ENCODE measurements at regions not wholly inside any gene's neighbourhood (a gene's known extent, or its start where the extent isn't known, plus 50 kb on each side); places are given as distances from the start of the nearest gene placed in this dataset.

- TF ChIP-seq POLR2AphosphoS5 (IDR thresholded peaks at IDR 0.05; ENCODE audit: low read depth, low read length) (no peak), TAF1 (IDR thresholded peaks at IDR 0.05; ENCODE audit: borderline replicate concordance, low read depth, low read length) (no peak)
Observed at GRCh38 chr11:105469931-105470330, 139.9 kb upstream of the GRIA4 start.
